ENCODE measurements at regions not wholly inside any gene's neighbourhood (a gene's known extent, or its start where the extent isn't known, plus 50 kb on each side); places are given as distances from the start of the nearest gene placed in this dataset.
"Not testable (repeated sequence)": the region's sequence is repeated elsewhere in the genome, so short reads cannot be mapped to it uniquely, and the experiment has no call there.

GRCh38 chr1:148328884-148329283 lies 154.2 kb downstream of the PPIAL4G start:
- ATAC-seq = no peak

GRCh38 chr1:148325031-148325430 lies 158.1 kb downstream of the PPIAL4G start:
- intact Hi-C loops (cut with DNase I); H3K4me1 ChIP-seq; ATAC-seq; H3K36me3 ChIP-seq; DNase-seq; H3K27ac ChIP-seq; H3K4me3 ChIP-seq; H3K9me3 ChIP-seq: not testable (repeated sequence)
- H3K27me3 ChIP-seq = peaks cover 16% of the 10 kb centered on the region

More at GRCh38 chr1:148328884-148329283, 154.2 kb downstream of the PPIAL4G start:
- Histone ChIP-seq H3K27me3 (peaks cover 22% of the 10 kb centered on the region), H3K9me3 (no peaks in the 10 kb centered on the region), H3K27ac (no peak overlapping the region), H3K4me1 (peaks cover 4% of the 10 kb centered on the region), H3K36me3 (no peaks in the 10 kb centered on the region), H3K4me3 (no peak overlapping the region)
- TF ChIP-seq CTCF (IDR thresholded peaks at IDR 0.05) = no peak
- intact Hi-C loops (cut with DNase I) = no loop called here
- DNase-seq = no peak

- H3K27ac ChIP-seq; H3K36me3 ChIP-seq; H3K4me1 ChIP-seq; H3K9me3 ChIP-seq; DNase-seq; intact Hi-C loops (cut with DNase I); ATAC-seq; H3K4me3 ChIP-seq: not testable (repeated sequence)
- H3K27me3 ChIP-seq = peaks cover 10% of the 10 kb centered on the region
These were observed 158.6 kb downstream of the PPIAL4G start for GRCh38 chr1:148324465-148324864.

GRCh38 chr1:148320079-148320478 lies 163.0 kb downstream of the PPIAL4G start:
- ATAC-seq; H3K4me3 ChIP-seq; H3K9me3 ChIP-seq; intact Hi-C loops (cut with DNase I); H3K36me3 ChIP-seq; H3K4me1 ChIP-seq; H3K27ac ChIP-seq; DNase-seq: not testable (repeated sequence)
- peaks cover 24% of the 10 kb centered on the region for H3K27me3 ChIP-seq

- DNase-seq (no peak), ATAC-seq (no peak)
- H3K27me3 ChIP-seq = peaks cover 24% of the 10 kb centered on the region
- peak overlapping the region; percentile 42 for H3K27ac ChIP-seq
- TF ChIP-seq CTCF (IDR thresholded peaks at IDR 0.05) = no peak
- peaks cover 4% of the 10 kb centered on the region for H3K4me1 ChIP-seq
- intact Hi-C loops (cut with DNase I) = no loop called here
- no peaks in the 10 kb centered on the region for H3K9me3 ChIP-seq
- H3K4me3 ChIP-seq = peak overlapping the region; percentile 42
- no peaks in the 10 kb centered on the region for H3K36me3 ChIP-seq
These were observed 164.2 kb downstream of the PPIAL4G start for GRCh38 chr1:148318904-148319242.

- intact Hi-C loops (cut with DNase I) = no loop called here
- ATAC-seq (peak; percentile 78), DNase-seq (peak; percentile 72)
- Histone ChIP-seq H3K27ac (peak overlapping the region; percentile 42), H3K9me3 (no peaks in the 10 kb centered on the region), H3K4me3 (peak overlapping the region; percentile 42), H3K36me3 (no peaks in the 10 kb centered on the region), H3K4me1 (peaks cover 4% of the 10 kb centered on the region), H3K27me3 (peaks cover 24% of the 10 kb centered on the region)
- TF ChIP-seq CTCF (IDR thresholded peaks at IDR 0.05) = no peak
These were observed 164.8 kb downstream of the PPIAL4G start for GRCh38 chr1:148318123-148318903.

- Histone ChIP-seq H3K4me3 (peak overlapping the region; percentile 42), H3K27me3 (peaks cover 24% of the 10 kb centered on the region), H3K36me3 (no peaks in the 10 kb centered on the region), H3K27ac (no peak overlapping the region), H3K9me3 (no peaks in the 10 kb centered on the region), H3K4me1 (peaks cover 4% of the 10 kb centered on the region)
- ATAC-seq (no peak), DNase-seq (no peak)
- intact Hi-C loops (cut with DNase I) = no loop called here
- TF ChIP-seq CTCF (IDR thresholded peaks at IDR 0.05) = no peak
These were observed 165.4 kb upstream of the NBPF11 start for GRCh38 chr1:148317288-148317985.
